H9 (cell line): ENCODE measurements at regions not wholly inside any gene's neighbourhood (a gene's known extent, or its start where the extent isn't known, plus 50 kb on each side); places are given as distances from the start of the nearest gene placed in this dataset.

ENCODE experiments used
- DNase-seq: peaks from one replicate; pipeline ENCODE4 v3.0.0-alpha.2; 2017
- H2AFZ ChIP-seq: one replicate; pipeline ENCODE4 v1.6.1; 2013; ENCODE audit warnings: mild to moderate bottlenecking, low read length, control low read depth, moderate library complexity
- H2AK5ac ChIP-seq: 2 replicates; pipeline ENCODE4 v1.6.1; 2013; ENCODE audit warnings: low read length, control low read depth, mixed read lengths; ENCODE audit not compliant: insufficient read length
- H2BK120ac ChIP-seq: one replicate; pipeline ENCODE4 v1.6.1; 2013; ENCODE audit warnings: low read depth, mild to moderate bottlenecking, low read length, control low read depth, inconsistent platforms; ENCODE audit not compliant: poor library complexity, severe bottlenecking
- H2BK12ac ChIP-seq: 2 replicates; pipeline ENCODE4 v1.6.1; 2013; ENCODE audit warnings: low read length, control low read depth, mixed read lengths, low read depth; ENCODE audit not compliant: insufficient read length
- H2BK15ac ChIP-seq: 2 replicates; pipeline ENCODE4 v1.6.1; 2013; ENCODE audit warnings: low read depth, low read length, control low read depth
- H2BK20ac ChIP-seq: one replicate; pipeline ENCODE4 v1.6.1; 2013; ENCODE audit warnings: low read depth, mild to moderate bottlenecking, low read length, control low read depth, inconsistent platforms; ENCODE audit not compliant: poor library complexity, severe bottlenecking
- H2BK5ac ChIP-seq: 2 replicates; pipeline ENCODE4 v1.6.1; 2013; ENCODE audit warnings: low read length, control low read depth, mixed read lengths; ENCODE audit not compliant: insufficient read length
- H3K14ac ChIP-seq: 2 replicates; pipeline ENCODE4 v1.6.1; 2013; ENCODE audit warnings: low read length, control low read depth; ENCODE audit not compliant: insufficient read depth
- H3K18ac ChIP-seq: 2 replicates; pipeline ENCODE4 v1.6.1; 2013; ENCODE audit warnings: low read depth, mild to moderate bottlenecking, mixed read lengths, low read length, control low read depth; ENCODE audit not compliant: insufficient read length
- H3K23ac ChIP-seq: 2 replicates; pipeline ENCODE4 v1.6.1; 2013; ENCODE audit warnings: low read length, control low read depth, mixed read lengths, low read depth; ENCODE audit not compliant: insufficient read length
- H3K23me2 ChIP-seq: 2 replicates; pipeline ENCODE4 v1.6.1; 2013; ENCODE audit warnings: low read depth, mild to moderate bottlenecking, mixed read lengths, low read length, control low read depth; ENCODE audit not compliant: insufficient read length, poor library complexity, severe bottlenecking
- H3K27ac ChIP-seq: 2 replicates; pipeline ENCODE4 v1.5.1; 2013; ENCODE audit warnings: low read length, control low read depth, mixed read lengths, low read depth; ENCODE audit not compliant: insufficient read length
- H3K27me3 ChIP-seq: 2 replicates; pipeline ENCODE4 v1.6.1; 2013; ENCODE audit warnings: low read length, control low read depth, inconsistent platforms; ENCODE audit not compliant: insufficient read depth
- H3K4ac ChIP-seq: 2 replicates; pipeline ENCODE4 v1.6.1; 2013; ENCODE audit warnings: low read depth, mild to moderate bottlenecking, control low read depth, inconsistent platforms, low read length, moderate library complexity
- H3K4me1 ChIP-seq: 2 replicates; pipeline ENCODE4 v1.6.1; 2013; ENCODE audit warnings: low read length, control low read depth, inconsistent platforms; ENCODE audit not compliant: insufficient read depth
- H3K4me2 ChIP-seq: 2 replicates; pipeline ENCODE4 v1.6.1; 2013; ENCODE audit warnings: low read length, control low read depth, mixed read lengths; ENCODE audit not compliant: insufficient read length, insufficient read depth
- H3K56ac ChIP-seq: 2 replicates; pipeline ENCODE4 v1.6.1; 2013; ENCODE audit warnings: low read depth, mild to moderate bottlenecking, mixed read lengths, low read length, control low read depth; ENCODE audit not compliant: insufficient read length
- H3K79me1 ChIP-seq: 2 replicates; pipeline ENCODE4 v1.6.1; 2013; ENCODE audit warnings: low read depth, mild to moderate bottlenecking, moderate library complexity, low read length, control low read depth, inconsistent platforms; ENCODE audit not compliant: insufficient read depth, poor library complexity, severe bottlenecking
- H3K79me2 ChIP-seq: 2 replicates; pipeline ENCODE4 v1.6.1; 2013; ENCODE audit warnings: low read length, control low read depth, inconsistent platforms; ENCODE audit not compliant: insufficient read depth
- H3K9ac ChIP-seq: 2 replicates; pipeline ENCODE4 v1.6.1; 2013; ENCODE audit warnings: low read length, control low read depth, mixed read lengths; ENCODE audit not compliant: insufficient read length; ENCODE audit errors: extremely low read depth
- H3K9me3 ChIP-seq: one replicate; pipeline ENCODE4 v1.6.1; 2013; ENCODE audit warnings: low read depth, low read length, inconsistent platforms; ENCODE audit not compliant: control insufficient read depth
- H3T11ph ChIP-seq: one replicate; pipeline ENCODE4 v1.6.1; 2013; ENCODE audit warnings: mild to moderate bottlenecking, low read length, control low read depth, inconsistent platforms
- H4K20me1 ChIP-seq: one replicate; pipeline ENCODE4 v1.6.1; 2013; ENCODE audit not compliant: control insufficient read depth, insufficient read length, insufficient read depth
- H4K5ac ChIP-seq: 2 replicates; pipeline ENCODE4 v1.6.1; 2013; ENCODE audit warnings: low read depth, mild to moderate bottlenecking, mixed read lengths, low read length, control low read depth; ENCODE audit not compliant: insufficient read length
- H4K8ac ChIP-seq: replicated peaks from 2 replicates; pipeline ENCODE4 v1.6.1; 2013; ENCODE audit warnings: low read length, control low read depth, mixed read lengths, low read depth; ENCODE audit not compliant: insufficient read length
- H4K91ac ChIP-seq: 2 replicates; pipeline ENCODE4 v1.6.1; 2013; ENCODE audit warnings: low read depth, mild to moderate bottlenecking, moderate library complexity, mixed read lengths, low read length, control low read depth; ENCODE audit not compliant: insufficient read length
- H3K27ac Mint-ChIP-seq, 3 experiments: 2 replicates in 2 of 3; 3 replicates in 1 of 3; pipeline ENCODE4 v1.8.0; 2020 to 2021; ENCODE audit warnings: mixed read lengths in 3 of 3, mild to moderate bottlenecking in 1 of 3, moderate library complexity in 1 of 3
- H3K27me3 Mint-ChIP-seq: 2 replicates; pipeline ENCODE4 v1.8.0; 2021; ENCODE audit warnings: low read depth, mild to moderate bottlenecking, moderate library complexity, mixed read lengths
- H3K36me3 Mint-ChIP-seq, 3 experiments: 2 replicates in 2 of 3; 3 replicates in 1 of 3; pipeline ENCODE4 v1.8.0; 2020 to 2021; ENCODE audit warnings: low read depth in 3 of 3, mixed read lengths in 3 of 3; ENCODE audit not compliant: insufficient read depth in 1 of 3
- H3K4me1 Mint-ChIP-seq, 2 experiments: 2 replicates each; pipeline ENCODE4 v1.8.0; 2020; ENCODE audit warnings: mixed read lengths in 2 of 2
- H3K4me3 Mint-ChIP-seq, 2 experiments: 2 replicates in 1 of 2; 3 replicates in 1 of 2; pipeline ENCODE4 v1.8.0; 2020 to 2021; ENCODE audit warnings: mild to moderate bottlenecking in 2 of 2, mixed read lengths in 2 of 2, moderate library complexity in 1 of 2
- H3K9me3 Mint-ChIP-seq, 2 experiments: 2 replicates in 1 of 2; 3 replicates in 1 of 2; pipeline ENCODE4 v1.8.0; 2020; ENCODE audit warnings: mild to moderate bottlenecking in 2 of 2, mixed read lengths in 2 of 2, moderate library complexity in 1 of 2
- CTCF ChIP-seq: fragments of 200-600 bp; sonication (generic); conservative IDR thresholded peaks from 3 replicates; pipeline ENCODE4 v1.8.0; 2021; ENCODE audit warnings: antibody characterized with exemption, mild to moderate bottlenecking
- WGBS: extraction: QIAGEN DNeasy Blood & Tissue Kit; methylation state at CpG from one replicate; pipeline ENCODE4 v1.1.7; 2013; ENCODE audit warnings: missing lambda C conversion rate, low lambda C conversion rate, mixed read lengths; ENCODE audit not compliant: insufficient read length; ENCODE audit errors: extremely low coverage; 5-methylcytosine and 5-hydroxymethylcytosine counted together

DNA sequence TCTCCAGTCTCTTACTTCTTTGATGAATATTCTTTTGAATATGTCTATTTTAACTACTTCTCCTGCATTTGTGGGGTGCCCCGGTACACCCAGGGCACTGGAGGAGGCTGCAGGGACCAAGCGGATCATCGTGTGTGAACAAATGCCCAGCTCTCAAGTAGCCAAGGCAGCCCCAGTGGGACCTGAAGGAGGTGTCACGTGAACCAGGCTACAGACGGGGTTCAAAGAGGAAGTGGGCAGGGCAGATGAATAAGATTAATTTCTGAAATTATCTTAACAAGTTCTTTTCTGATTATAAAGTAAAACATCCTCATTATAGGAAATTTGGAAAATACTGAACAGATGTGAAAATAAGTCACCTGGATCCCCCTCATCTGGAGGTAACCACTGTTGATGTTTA lies 78.4 kb upstream of the DUSP5 start:
- no peak overlapping the region for H3K18ac ChIP-seq
- H3K79me1 ChIP-seq, result no peaks in the 10 kb centered on the region
- no peaks in the 10 kb centered on the region for H3K79me2 ChIP-seq
- no peaks in the 10 kb centered on the region for H3K36me3 Mint-ChIP-seq
- H4K8ac ChIP-seq, result no peak overlapping the region
- no peak overlapping the region for H2BK120ac ChIP-seq
- H3K4me1 ChIP-seq, result peaks cover 10% of the 10 kb centered on the region; the same call in 1 of the 2 replicates
- H3K27ac ChIP-seq, result no peak overlapping the region
- H3K4me3 Mint-ChIP-seq, result no peak overlapping the region
- H3K23ac ChIP-seq, result no peak overlapping the region
- no peak overlapping the region for H2BK20ac ChIP-seq
- no peaks in the 10 kb centered on the region for H3K9me3 Mint-ChIP-seq
- H4K20me1 ChIP-seq, result no peaks in the 10 kb centered on the region
- no CpG with 5 or more reads among the region's 5 CpGs for WGBS
- no peak for TF ChIP-seq CTCF
- no peaks in the 10 kb centered on the region for H3K9me3 ChIP-seq
- no peak overlapping the region for H3K14ac ChIP-seq
- H2AK5ac ChIP-seq, result no peak overlapping the region
- H4K91ac ChIP-seq, result no peak overlapping the region
- no peak overlapping the region for H3K4ac ChIP-seq
- H3K56ac ChIP-seq, result no peak overlapping the region
- H3K9ac ChIP-seq, result no peak overlapping the region
- no peak overlapping the region for H2BK15ac ChIP-seq
- peaks cover 24 to 28% of the 10 kb centered on the region in 2 experiments for H3K4me1 Mint-ChIP-seq
- no peaks in the 10 kb centered on the region for H3K27me3 ChIP-seq
- H2BK5ac ChIP-seq, result no peak overlapping the region
- H3K27ac Mint-ChIP-seq, result no peak overlapping the region
- no peak overlapping the region for H2BK12ac ChIP-seq
- no peak overlapping the region for H3K4me2 ChIP-seq
- H2AFZ ChIP-seq, result no peak overlapping the region
- H3K23me2 ChIP-seq, result no peaks in the 10 kb centered on the region
- H4K5ac ChIP-seq, result no peak overlapping the region
- H3K27me3 Mint-ChIP-seq, result no peaks in the 10 kb centered on the region
- no peak overlapping the region for H3T11ph ChIP-seq
- DNase-seq, result no peak
